Suprapubic skin (tissue), 4 donors: ENCODE measurements at regions not wholly inside any gene's neighbourhood (a gene's known extent, or its start where the extent isn't known, plus 50 kb on each side); places are given as distances from the start of the nearest gene placed in this dataset.
"Not testable (repeated sequence)": the region's sequence is repeated elsewhere in the genome, so short reads cannot be mapped to it uniquely, and the experiment has no call there.

Experiments
- DNase-seq, 2 donors: peaks; one replicate each; pipeline ENCODE4 v3.0.0-alpha.2; 2019; ENCODE audit warnings: low spot score in 2 of 2
- H3K27ac ChIP-seq: fragments of 200-600 bp; sonication (generic); one replicate; pipeline ENCODE4 v1.5.1; 2019
- H3K27me3 ChIP-seq: fragments of 200-600 bp; sonication (generic); one replicate; pipeline ENCODE4 v1.5.1; 2019
- H3K36me3 ChIP-seq: fragments of 200-600 bp; sonication (generic); one replicate; pipeline ENCODE4 v1.5.1; 2019
- H3K4me1 ChIP-seq: fragments of 200-600 bp; sonication (generic); one replicate; pipeline ENCODE4 v1.5.1; 2019
- H3K4me3 ChIP-seq: fragments of 200-600 bp; sonication (generic); one replicate; pipeline ENCODE4 v1.5.1; 2019; ENCODE audit warnings: mild to moderate bottlenecking
- H3K9me3 ChIP-seq: fragments of 200-600 bp; sonication (generic); one replicate; pipeline ENCODE4 v1.5.1; 2019
- CTCF ChIP-seq, 2 donors: fragments of 200-600 bp in 1 of 2; fragments of 450-650 bp in 1 of 2; sonication (generic) in 1 of 2; IDR thresholded peaks; one replicate each; pipeline ENCODE4 v1.5.1; 2016 to 2019; ENCODE audit warnings: antibody characterized with exemption in 2 of 2, mild to moderate bottlenecking in 1 of 2, moderate library complexity in 1 of 2
- EP300 ChIP-seq: sonication (generic); formaldehyde crosslinking; IDR thresholded peaks from one replicate; pipeline ENCODE4 v1.6.1; 2017; ENCODE audit warnings: antibody characterized with exemption
- POLR2A ChIP-seq, 2 donors: fragments of 450-650 bp; IDR thresholded peaks; one replicate each; pipeline ENCODE4 v1.6.1; 2017; ENCODE audit warnings: antibody characterized with exemption in 2 of 2, mild to moderate bottlenecking in 2 of 2, moderate library complexity in 2 of 2
- POLR2AphosphoS5 ChIP-seq, 3 donors: sonication (generic); formaldehyde crosslinking; IDR thresholded peaks; one replicate each; pipeline ENCODE4 v1.6.1; 2017; ENCODE audit warnings: antibody characterized with exemption in 3 of 3
- WGBS: methylation state at CpG from one replicate; pipeline ENCODE4 v1.1.5; 2018; 5-methylcytosine and 5-hydroxymethylcytosine counted together

GRCh38 chr13:76300688-76301087 is 585.5 kb downstream of the KCTD12 start:
- H3K36me3 ChIP-seq = no peaks in the 10 kb centered on the region
- no peaks in the 10 kb centered on the region for H3K4me1 ChIP-seq
- TF ChIP-seq POLR2A (IDR thresholded peaks at IDR 0.05) = no peak
- H3K9me3 ChIP-seq = no peaks in the 10 kb centered on the region
- no peak overlapping the region for H3K4me3 ChIP-seq
- DNase-seq = no peak
- no peaks in the 10 kb centered on the region for H3K27me3 ChIP-seq
- WGBS = 62% methylated on average over 3 of the region's 4 CpGs
- H3K27ac ChIP-seq = no peak overlapping the region

GRCh38 chr13:76297331-76297730 is 588.9 kb downstream of the KCTD12 start:
- no peak overlapping the region for H3K27ac ChIP-seq
- no peak for DNase-seq
- no peaks in the 10 kb centered on the region for H3K9me3 ChIP-seq
- H3K36me3 ChIP-seq = no peaks in the 10 kb centered on the region
- no peaks in the 10 kb centered on the region for H3K27me3 ChIP-seq
- no peak overlapping the region for H3K4me3 ChIP-seq
- WGBS = 94% methylated on average over 6 of the region's 6 CpGs
- no peak for TF ChIP-seq CTCF (IDR thresholded peaks at IDR 0.05)
- no peak for TF ChIP-seq POLR2A (IDR thresholded peaks at IDR 0.05)
- TF ChIP-seq EP300 = no peak
- no peak for TF ChIP-seq POLR2AphosphoS5 (IDR thresholded peaks at IDR 0.05)
- no peaks in the 10 kb centered on the region for H3K4me1 ChIP-seq

GRCh38 chr13:76296751-76297150 is 589.5 kb downstream of the KCTD12 start:
- no peak overlapping the region for H3K27ac ChIP-seq
- WGBS = 93% methylated on average over 4 of the region's 4 CpGs
- H3K4me1 ChIP-seq = no peaks in the 10 kb centered on the region
- H3K4me3 ChIP-seq = no peak overlapping the region
- DNase-seq = no peak
- H3K27me3 ChIP-seq = no peaks in the 10 kb centered on the region
- no peaks in the 10 kb centered on the region for H3K36me3 ChIP-seq
- TF ChIP-seq POLR2A (IDR thresholded peaks at IDR 0.05) (no peak), EP300 (no peak), POLR2AphosphoS5 (IDR thresholded peaks at IDR 0.05) (no peak), CTCF (IDR thresholded peaks at IDR 0.05) (no peak)
- no peaks in the 10 kb centered on the region for H3K9me3 ChIP-seq

GRCh38 chr13:76295020-76295419 is 591.2 kb downstream of the KCTD12 start:
- not testable (repeated sequence) for H3K27ac ChIP-seq, H3K4me1 ChIP-seq, H3K27me3 ChIP-seq, H3K36me3 ChIP-seq, H3K4me3 ChIP-seq, H3K9me3 ChIP-seq, DNase-seq
- 97% methylated on average over 23 of the region's 25 CpGs for WGBS

- TF ChIP-seq POLR2A (IDR thresholded peaks at IDR 0.05) (no peak), POLR2AphosphoS5 (IDR thresholded peaks at IDR 0.05) (no peak), CTCF (IDR thresholded peaks at IDR 0.05) (no peak)
- DNase-seq = no peak
- Histone ChIP-seq H3K36me3 (no peaks in the 10 kb centered on the region), H3K4me3 (no peak overlapping the region), H3K27me3 (no peaks in the 10 kb centered on the region), H3K4me1 (no peaks in the 10 kb centered on the region), H3K9me3 (no peaks in the 10 kb centered on the region), H3K27ac (no peak overlapping the region)
Measured at GRCh38 chr13:76293751-76294150, 592.5 kb downstream of the KCTD12 start.

GRCh38 chr13:76293346-76293745 is 592.9 kb downstream of the KCTD12 start:
- no peaks in the 10 kb centered on the region for H3K9me3 ChIP-seq
- no peaks in the 10 kb centered on the region for H3K4me1 ChIP-seq
- no peak overlapping the region for H3K27ac ChIP-seq
- no peak for DNase-seq
- H3K36me3 ChIP-seq = no peaks in the 10 kb centered on the region
- H3K4me3 ChIP-seq = no peak overlapping the region
- 14% methylated on average over 1 of the region's 1 CpG for WGBS
- no peaks in the 10 kb centered on the region for H3K27me3 ChIP-seq
- TF ChIP-seq POLR2AphosphoS5 (IDR thresholded peaks at IDR 0.05) (no peak), EP300 (no peak), POLR2A (IDR thresholded peaks at IDR 0.05) (no peak), CTCF (IDR thresholded peaks at IDR 0.05) (no peak)
